PC-9 (cell line): ENCODE measurements at regions not wholly inside any gene's neighbourhood (a gene's known extent, or its start where the extent isn't known, plus 50 kb on each side); places are given as distances from the start of the nearest gene placed in this dataset.

Source experiments
- BruUV-seq: library from RNA; stranded (reverse); fragments of 400-500 nt; replicated peaks from 2 replicates; lab custom pipeline; 2021; lab: Mats Ljungman, UMichigan
- CTCF ChIA-PET: fragments of 300-600 bp; sonication (Branson Sonifier 250); formaldehyde crosslinking; loops from one replicate; lab custom pipeline; 2022; ENCODE audit warnings: antibody characterized with exemption; lab: Charles Lee
- POLR2A ChIA-PET: fragments of 300-600 bp; sonication (Branson Sonifier 250); formaldehyde crosslinking; loops from one replicate; lab custom pipeline; 2022; ENCODE audit warnings: antibody characterized with exemption; ENCODE audit not compliant: unreplicated experiment; lab: Charles Lee
- DNase-seq, 2 experiments: peaks; one replicate each; pipeline versions ENCODE4 v3.0.0 to v3.0.0-alpha.2; 2015 to 2022; ENCODE audit warnings: mixed read lengths in 1 of 2
- H2AFZ ChIP-seq: fragments of 200-600 bp; sonication (generic); 2 replicates; pipeline ENCODE4 v1.8.1; 2017; ENCODE audit warnings: antibody characterized with exemption
- H3F3A ChIP-seq: fragments of 200-600 bp; sonication (generic); 2 replicates; pipeline ENCODE4 v1.8.1; 2017; ENCODE audit warnings: antibody characterized with exemption, mild to moderate bottlenecking, low read depth; ENCODE audit not compliant: insufficient read depth
- H3K27ac ChIP-seq: fragments of 200-600 bp; sonication (generic); 2 replicates; pipeline ENCODE4 v1.6.1; 2016; ENCODE audit warnings: mixed run types
- H3K27me3 ChIP-seq: fragments of 200-600 bp; sonication (generic); 2 replicates; pipeline ENCODE4 v1.6.1; 2016; ENCODE audit warnings: low read depth, mixed run types; ENCODE audit not compliant: insufficient read depth
- H3K36me3 ChIP-seq: fragments of 200-600 bp; sonication (generic); 2 replicates; pipeline ENCODE4 v1.6.1; 2016; ENCODE audit warnings: low read depth, mixed run types
- H3K4me1 ChIP-seq: fragments of 200-600 bp; sonication (generic); replicated peaks from 2 replicates; pipeline ENCODE4 v1.6.1; 2016; ENCODE audit warnings: mixed run types; ENCODE audit not compliant: insufficient read depth
- H3K4me2 ChIP-seq: fragments of 200-600 bp; sonication (generic); 2 replicates; pipeline ENCODE4 v1.6.1; 2017; ENCODE audit warnings: mixed run types
- H3K4me3 ChIP-seq: fragments of 200-600 bp; sonication (generic); 2 replicates; pipeline ENCODE4 v1.6.1; 2016; ENCODE audit warnings: mixed run types
- H3K79me2 ChIP-seq: fragments of 200-600 bp; sonication (generic); 2 replicates; pipeline ENCODE4 v1.6.1; 2017; ENCODE audit warnings: low read depth, mixed run types
- H3K9me2 ChIP-seq: fragments of 200-600 bp; sonication (generic); 2 replicates; pipeline ENCODE4 v1.8.1; 2017; ENCODE audit warnings: mild to moderate bottlenecking; ENCODE audit not compliant: insufficient read depth
- H3K9me3 ChIP-seq: fragments of 200-600 bp; sonication (generic); 2 replicates; pipeline ENCODE4 v1.8.1; 2016; ENCODE audit warnings: low read depth; ENCODE audit not compliant: insufficient read depth
- H4K20me1 ChIP-seq: fragments of 200-600 bp; sonication (generic); 2 replicates; pipeline ENCODE4 v1.8.1; 2017; ENCODE audit not compliant: insufficient read depth
- CTCF ChIP-seq: fragments of 200-600 bp; sonication (generic); conservative IDR thresholded peaks from 2 replicates; pipeline ENCODE4 v1.6.1; 2017; ENCODE audit warnings: mixed run types, antibody characterized with exemption, mild to moderate bottlenecking, moderate library complexity
- EZH2 ChIP-seq: fragments of 200-600 bp; sonication (generic); IDR thresholded peaks from 2 replicates; pipeline ENCODE4 v1.8.0; 2017; ENCODE audit warnings: antibody characterized with exemption, low read depth
- intact Hi-C: fragments of 100-400 bp; cut with micrococcal nuclease; formaldehyde crosslinking; loops from one replicate; pipeline ENCODE4 v1.10.0; 2022; ENCODE audit not compliant: unreplicated experiment

GRCh38 chr9:1115370-1115769 is 65.2 kb downstream of the DMRT2 start:
- intact Hi-C loops: no loop called here
- CTCF ChIA-PET: no interaction called here
- no peaks in the 10 kb centered on the region for H3F3A ChIP-seq
- no peak overlapping the region for H2AFZ ChIP-seq
- no peak overlapping the region for H3K27ac ChIP-seq
- no peak for TF ChIP-seq CTCF
- TF ChIP-seq EZH2: no peak
- no peak overlapping the region for H3K4me2 ChIP-seq
- H3K27me3 ChIP-seq: no peaks in the 10 kb centered on the region
- H3K9me3 ChIP-seq: no peaks in the 10 kb centered on the region
- no peak overlapping the region for H3K4me3 ChIP-seq
- no peaks in the 10 kb centered on the region for H4K20me1 ChIP-seq
- H3K36me3 ChIP-seq: no peaks in the 10 kb centered on the region
- H3K9me2 ChIP-seq: no peaks in the 10 kb centered on the region
- no peaks in the 10 kb centered on the region for H3K4me1 ChIP-seq
- BruUV-seq: no TSS peak
- H3K79me2 ChIP-seq: no peaks in the 10 kb centered on the region
- no peak for DNase-seq
- POLR2A ChIA-PET: no interaction called here

- Histone ChIP-seq H3K27me3 (no peaks in the 10 kb centered on the region), H3K27ac (no peak overlapping the region), H3K4me3 (no peak overlapping the region), H3K79me2 (no peaks in the 10 kb centered on the region), H4K20me1 (no peaks in the 10 kb centered on the region), H3K4me2 (no peak overlapping the region), H3K36me3 (no peaks in the 10 kb centered on the region), H3K9me2 (no peaks in the 10 kb centered on the region), H3F3A (no peaks in the 10 kb centered on the region), H3K4me1 (no peaks in the 10 kb centered on the region), H3K9me3 (no peaks in the 10 kb centered on the region), H2AFZ (no peak overlapping the region)
- no TSS peak for BruUV-seq
- no peak for DNase-seq
- CTCF ChIA-PET: no interaction called here
- TF ChIP-seq CTCF: no peak
- no peak for TF ChIP-seq EZH2
- intact Hi-C loops: no loop called here
- POLR2A ChIA-PET: no interaction called here
Observed at GRCh38 chr9:1117439-1117838, 67.3 kb downstream of the DMRT2 start.

- Histone ChIP-seq H3K4me3 (no peak overlapping the region), H3K4me2 (no peak overlapping the region), H3K36me3 (no peaks in the 10 kb centered on the region), H3F3A (no peaks in the 10 kb centered on the region), H3K9me3 (no peaks in the 10 kb centered on the region), H3K9me2 (no peaks in the 10 kb centered on the region), H2AFZ (no peak overlapping the region), H3K27ac (no peak overlapping the region), H3K79me2 (no peaks in the 10 kb centered on the region), H4K20me1 (no peaks in the 10 kb centered on the region), H3K27me3 (no peaks in the 10 kb centered on the region), H3K4me1 (no peaks in the 10 kb centered on the region)
- ChIA-PET CTCF (no interaction called here), POLR2A (no interaction called here)
- DNase-seq: no peak
- intact Hi-C loops: no loop called here
- BruUV-seq: no TSS peak
- TF ChIP-seq EZH2: no peak
- no peak for TF ChIP-seq CTCF
Observed at GRCh38 chr9:1120500-1121165, 70.5 kb downstream of the DMRT2 start.
